DMS153 treated with DMSO at 0.1 percent for 48 hours (cell line): ENCODE measurements at regions not wholly inside any gene's neighbourhood (a gene's known extent, or its start where the extent isn't known, plus 50 kb on each side); places are given as distances from the start of the nearest gene placed in this dataset.

Source experiments
- DNase-seq: peaks from one replicate; lab custom pipeline; 2025; ENCODE audit not compliant: unreplicated experiment; lab: John Stamatoyannopoulos, UW

DNA sequence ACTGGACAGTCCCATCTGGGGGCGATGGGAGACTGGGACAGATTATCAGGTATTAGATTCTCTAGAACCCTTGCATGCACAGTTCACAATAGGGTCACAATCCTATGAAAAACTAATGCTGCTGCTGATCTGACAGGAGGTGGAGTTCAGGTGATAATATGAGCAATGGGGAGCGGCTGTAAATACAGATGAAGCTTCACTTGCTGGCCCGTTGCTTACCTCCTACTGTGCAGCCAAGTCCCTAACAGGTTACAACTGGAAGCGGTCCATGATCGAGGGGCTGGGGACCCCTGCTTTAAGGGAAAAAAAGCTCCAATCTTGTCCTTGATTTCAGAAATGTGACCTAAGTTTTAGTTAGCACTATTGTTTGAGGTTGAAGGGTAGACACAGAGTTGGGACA lies 175.2 kb downstream of the ZNF330 start:
- DNase-seq, result no peak

DNA sequence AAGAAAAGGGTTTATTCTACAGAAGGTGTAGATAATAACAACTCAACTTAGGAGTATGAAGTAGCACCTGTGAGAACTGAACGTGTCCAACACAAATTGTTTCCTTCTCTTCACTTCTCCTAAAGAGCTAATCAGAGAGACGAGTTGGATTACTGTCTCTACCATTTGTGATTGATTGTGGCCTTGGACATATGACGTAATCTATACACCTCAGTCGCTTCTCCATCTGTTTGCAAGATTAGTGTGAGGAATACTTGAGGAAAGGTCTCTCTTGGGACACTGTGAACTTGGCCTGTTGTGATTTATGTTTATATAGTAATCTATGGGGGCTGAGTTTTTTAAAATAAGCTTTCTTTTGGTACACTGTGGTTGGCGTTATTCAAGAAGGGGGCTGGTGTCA lies 182.0 kb downstream of the ZNF330 start:
- no peak for DNase-seq

- no peak for DNase-seq
These were observed 183.1 kb downstream of the ZNF330 start for GRCh38 chr4:141403782-141404181.

GRCh38 chr4:141406237-141406636 lies 185.5 kb downstream of the ZNF330 start:
- no peak for DNase-seq

GRCh38 chr4:141409556-141409955 lies 188.9 kb downstream of the ZNF330 start:
- no peak for DNase-seq

DNA sequence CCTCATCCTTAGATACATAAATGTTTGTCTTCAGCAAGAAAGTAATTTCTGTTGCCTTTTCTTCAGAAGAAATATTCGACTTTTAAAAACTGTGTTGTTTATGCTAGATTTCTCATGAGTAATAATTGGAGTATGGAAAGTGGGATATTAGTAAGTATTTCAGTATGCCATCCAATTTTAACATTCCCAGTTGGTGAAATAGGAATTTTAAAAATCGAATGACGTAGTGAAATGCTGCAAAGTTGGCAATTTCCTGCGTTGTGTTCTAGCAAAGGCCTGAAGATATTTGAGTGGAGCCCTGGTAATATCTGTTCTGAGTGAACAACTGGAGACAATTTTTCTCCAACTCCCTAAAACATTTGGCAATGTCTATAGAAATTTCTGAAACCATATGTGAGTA lies 190.1 kb downstream of the ZNF330 start:
- DNase-seq, result no peak

- no peak for DNase-seq
These were observed 191.2 kb downstream of the ZNF330 start for GRCh38 chr4:141411936-141412335.

DNA sequence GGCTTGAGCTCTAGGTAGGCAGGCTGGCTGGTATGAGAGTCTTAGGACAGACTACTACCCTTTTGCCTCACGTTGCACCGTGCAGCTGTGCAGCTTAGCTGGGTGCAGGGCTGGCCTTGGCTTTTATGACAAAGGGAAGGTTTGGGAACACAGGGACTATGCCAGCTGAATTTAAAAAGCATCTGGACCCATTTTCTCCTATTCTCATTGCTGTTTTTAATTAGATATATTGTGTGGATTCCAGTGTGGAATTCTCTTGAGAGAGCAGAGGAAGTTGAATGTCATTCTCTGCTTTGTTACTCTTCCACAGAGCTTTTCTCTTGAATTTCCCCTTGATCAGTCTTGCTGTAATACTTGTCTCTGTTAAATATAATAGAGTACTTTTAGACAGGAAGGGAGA lies 192.7 kb downstream of the ZNF330 start:
- DNase-seq, result no peak

DNA sequence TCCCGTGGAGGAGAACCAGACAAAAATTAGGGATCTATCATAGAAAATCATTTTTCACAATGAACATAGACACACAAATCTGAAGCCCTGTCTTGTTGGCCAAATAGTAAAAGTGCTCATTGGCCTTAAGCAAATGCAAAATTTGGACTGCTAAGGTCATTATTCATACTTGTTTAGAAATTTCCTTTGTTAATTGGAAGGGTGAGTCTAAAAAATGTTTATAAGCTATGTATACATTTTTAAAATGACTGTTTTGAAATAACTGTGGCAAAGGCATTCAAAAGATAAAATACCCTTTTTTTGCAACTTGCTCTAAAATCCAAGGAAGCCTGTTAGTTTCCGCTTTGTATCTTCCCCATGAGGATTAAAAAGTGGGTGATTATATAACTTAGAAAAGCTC lies 195.0 kb downstream of the ZNF330 start:
- no peak for DNase-seq

- no peak for DNase-seq
These were observed 195.5 kb downstream of the ZNF330 start for GRCh38 chr4:141416219-141416618.

DNA sequence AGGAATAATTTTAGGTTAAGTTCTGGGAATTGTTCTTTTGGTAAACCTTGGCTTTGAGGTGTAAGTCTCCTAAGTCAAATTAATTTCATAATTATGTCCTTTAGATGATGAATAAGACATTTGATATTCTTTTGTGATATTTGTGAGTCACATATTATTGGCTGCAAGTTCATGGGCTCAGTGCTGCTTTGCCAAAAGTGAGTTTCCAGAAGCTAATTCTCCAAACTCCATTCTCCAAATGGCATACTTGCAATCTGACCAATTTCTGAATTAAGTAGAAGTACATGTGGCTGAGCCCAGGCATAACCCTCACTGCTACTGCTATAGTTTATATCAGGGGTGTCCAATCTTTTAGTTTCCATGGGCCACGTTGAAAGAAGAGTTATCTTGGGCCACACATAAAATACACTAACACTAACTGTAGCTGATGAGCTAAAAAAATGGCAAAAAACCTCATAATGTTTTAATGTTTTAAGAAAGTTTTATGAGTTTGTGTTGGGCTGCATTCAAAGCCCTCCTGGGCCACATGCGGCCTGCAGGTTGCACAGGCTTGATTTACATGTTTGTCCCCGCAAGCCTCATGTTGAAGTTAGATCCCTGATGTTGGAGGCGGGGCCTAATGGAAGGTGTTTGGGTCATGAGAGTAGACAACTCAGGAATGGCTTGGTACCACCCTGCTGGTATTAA lies 196.1 kb downstream of the ZNF330 start:
- DNase-seq, result no peak

DNA sequence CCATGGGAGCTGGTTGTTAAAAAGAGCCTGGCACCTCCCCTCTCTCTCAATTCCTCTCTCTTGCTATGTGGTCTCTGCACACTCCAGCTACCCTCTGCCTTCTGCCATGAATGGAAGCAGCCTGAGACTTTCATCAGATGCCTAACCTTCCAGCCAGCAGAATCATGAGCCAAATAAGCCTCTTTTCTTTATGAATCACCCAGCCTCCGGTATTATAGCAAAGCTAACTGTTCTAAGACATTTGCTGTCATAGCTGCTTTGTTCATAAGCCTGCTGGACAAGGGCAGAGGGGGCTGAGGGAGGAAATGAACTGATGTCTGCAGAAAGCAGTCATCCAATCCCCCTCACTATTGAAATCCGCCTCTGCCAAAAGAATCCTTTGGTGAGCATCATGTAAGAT lies 196.7 kb downstream of the ZNF330 start:
- no peak for DNase-seq

DNA sequence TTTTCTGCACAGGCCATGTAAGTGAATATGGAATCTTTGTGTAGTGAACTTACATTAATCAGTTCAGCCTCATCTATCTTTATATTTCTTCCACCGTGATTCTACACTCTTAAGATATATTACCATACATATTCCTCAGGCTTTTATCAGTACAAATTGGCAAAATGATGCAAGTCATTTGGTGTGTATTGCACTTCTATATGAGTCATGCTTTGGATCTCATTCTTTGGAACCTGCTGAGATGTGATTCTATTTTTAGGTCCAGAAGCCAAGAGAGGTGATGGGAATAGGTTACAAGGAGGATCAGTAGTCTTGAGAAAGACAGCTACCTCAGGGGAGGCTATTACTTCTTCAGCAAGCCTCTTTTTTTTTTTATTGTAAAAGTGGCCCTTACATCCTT lies 204.4 kb downstream of the ZNF330 start:
- DNase-seq, result no peak

DNA sequence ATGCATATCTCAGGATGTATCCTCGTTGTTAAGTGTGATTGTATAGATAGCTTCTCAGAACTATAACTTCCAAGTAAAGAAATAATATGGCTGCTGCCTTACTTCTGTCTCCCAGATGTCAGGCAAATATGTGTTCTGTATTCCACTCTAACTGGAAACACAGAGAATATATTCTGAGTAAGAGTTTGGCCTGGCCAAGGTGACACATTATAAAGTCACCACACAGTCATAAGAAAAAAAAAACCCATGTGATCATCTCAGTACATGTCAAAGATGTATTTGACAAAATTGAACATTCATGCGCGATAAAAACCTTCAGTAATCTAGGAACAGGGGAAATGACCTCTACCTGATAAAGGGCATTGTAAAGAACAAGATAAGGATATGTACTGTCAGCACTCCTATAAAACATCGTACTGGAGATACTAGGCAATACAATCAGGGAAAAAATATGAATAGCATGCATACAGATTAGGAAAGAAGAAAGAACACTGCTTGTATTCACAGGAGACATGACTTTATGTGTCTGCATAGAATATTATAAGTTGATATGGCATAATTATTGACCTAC lies 207.1 kb downstream of the ZNF330 start:
- DNase-seq, result no peak

- no peak for DNase-seq
These were observed 206.4 kb upstream of the IL15 start for GRCh38 chr4:141429933-141430332.

DNA sequence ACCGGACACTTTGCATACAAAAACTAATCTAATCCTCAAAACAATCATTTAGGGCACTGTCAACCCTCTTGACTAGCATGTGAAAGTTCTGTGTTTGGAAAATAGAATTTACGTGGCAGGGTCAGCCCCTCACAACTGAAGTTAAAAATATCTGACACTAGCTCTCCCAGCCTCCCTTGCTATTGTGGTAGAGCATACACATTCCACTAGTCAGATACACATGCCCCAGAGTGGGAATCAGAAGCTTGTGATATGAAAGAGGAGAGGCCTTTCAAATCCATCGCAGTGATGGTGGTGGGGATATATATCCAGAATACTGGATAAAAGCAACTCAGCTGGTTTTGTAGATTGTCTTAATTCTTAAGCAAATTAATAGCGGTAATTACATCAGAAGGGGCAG lies 205.7 kb upstream of the IL15 start:
- DNase-seq, result no peak

GRCh38 chr4:141432000-141432712 lies 204.2 kb upstream of the IL15 start:
- DNase-seq, result no peak

DNA sequence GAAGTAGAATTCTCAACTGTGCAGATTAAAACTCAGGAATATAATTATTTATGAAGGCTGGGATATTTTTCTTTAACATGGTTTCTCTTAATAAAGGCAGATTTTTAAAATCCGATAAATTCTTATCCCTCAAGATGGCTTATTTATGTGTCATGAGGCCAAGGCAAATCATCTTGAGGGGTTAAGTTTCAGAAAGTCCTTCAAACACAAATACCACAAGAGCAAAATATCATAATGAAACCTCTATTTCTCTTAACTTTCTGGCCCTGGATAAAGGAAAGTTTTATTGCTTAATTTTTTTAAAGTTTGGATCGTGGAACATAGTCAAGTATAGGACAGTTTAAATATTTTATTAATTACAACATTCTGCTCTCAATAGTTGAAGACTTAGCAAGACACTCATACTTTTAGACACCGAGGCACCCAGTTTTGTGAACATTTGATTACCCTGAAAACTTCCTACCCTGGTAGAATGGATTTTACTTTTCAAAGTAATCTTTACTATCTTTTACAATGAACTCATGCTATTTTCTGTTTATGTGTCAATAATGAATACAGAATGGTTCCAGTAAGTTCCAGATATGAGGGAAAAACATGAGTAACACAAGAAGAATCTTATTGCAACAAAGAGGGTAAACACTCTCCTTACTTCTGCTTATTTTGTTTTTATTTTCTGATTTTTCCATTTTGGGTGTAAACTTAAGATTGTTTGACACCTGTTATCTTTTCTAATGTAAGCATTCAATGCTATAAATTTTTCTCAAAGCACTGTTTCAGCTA lies 200.7 kb upstream of the IL15 start:
- DNase-seq, result no peak

GRCh38 chr4:141439223-141439622 lies 197.2 kb upstream of the IL15 start:
- no peak for DNase-seq

- no peak for DNase-seq
These were observed 188.6 kb upstream of the IL15 start for GRCh38 chr4:141447761-141448160.

DNA sequence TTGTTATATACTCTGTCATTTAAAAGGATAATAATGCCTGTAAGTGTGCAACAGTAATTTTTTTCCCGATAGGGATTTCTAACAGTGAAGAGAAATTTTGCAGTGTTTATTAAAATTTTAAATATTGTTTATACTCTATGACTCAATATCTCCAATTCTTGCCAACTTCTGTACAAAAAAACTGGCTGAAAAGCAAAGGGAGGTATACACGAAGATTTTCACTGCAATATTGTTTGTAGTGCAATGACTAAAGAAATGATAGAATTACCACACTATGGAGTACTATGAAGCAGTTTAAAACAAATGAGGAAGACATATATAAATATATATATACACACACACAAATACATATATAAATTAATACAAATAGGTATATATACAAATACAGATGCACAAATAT lies 187.9 kb upstream of the IL15 start:
- DNase-seq, result no peak

DNA sequence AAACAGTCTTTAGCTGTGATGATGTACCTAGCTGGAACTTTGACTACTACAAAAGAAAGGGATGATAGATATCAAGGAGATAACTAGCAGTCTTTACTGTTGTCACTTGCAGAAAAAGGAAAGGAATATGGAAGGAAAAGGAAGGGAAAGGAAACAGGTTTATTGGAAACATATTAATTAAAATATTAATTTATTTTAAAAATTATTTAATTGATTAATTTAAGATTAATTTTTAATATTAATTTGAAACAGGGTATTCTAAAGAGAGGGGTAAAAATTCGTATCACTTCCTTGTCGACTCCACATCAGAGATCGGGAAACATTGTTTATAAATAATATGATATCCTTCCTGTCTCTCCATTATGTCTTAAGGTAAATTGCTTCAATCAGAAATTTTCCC lies 186.5 kb upstream of the IL15 start:
- DNase-seq, result no peak
